GM06990 (cell line): ENCODE measurements at regions not wholly inside any gene's neighbourhood (a gene's known extent, or its start where the extent isn't known, plus 50 kb on each side); places are given as distances from the start of the nearest gene placed in this dataset.

ENCODE experiments used
- DNase-seq: peaks from one replicate; pipeline ENCODE4 v3.0.0-alpha.2; 2011; ENCODE audit not compliant: insufficient read length; ENCODE audit errors: extremely low read depth
- H3K27me3 ChIP-seq: replicated peaks from 2 replicates; pipeline ENCODE4 v1.6.0; 2011; ENCODE audit warnings: low read length; ENCODE audit not compliant: control insufficient read depth, insufficient read depth
- H3K36me3 ChIP-seq: 2 replicates; pipeline ENCODE4 v1.5.1; 2011; ENCODE audit warnings: low read length; ENCODE audit not compliant: control insufficient read depth, insufficient read depth
- H3K4me3 ChIP-seq: replicated peaks from 2 replicates; pipeline ENCODE4 v1.5.1; 2011; ENCODE audit warnings: low read depth, mild to moderate bottlenecking, control low read depth, low read length
- CTCF ChIP-seq: IDR thresholded peaks from 2 replicates; pipeline ENCODE4 v1.5.1; 2011; ENCODE audit warnings: low read length, control low read depth, mild to moderate bottlenecking, inconsistent platforms; ENCODE audit not compliant: insufficient read depth, poor library complexity, severe bottlenecking

GRCh38 chr10:43930243-43930642, 281.6 kb upstream of the ZNF32 start:
- no peak for TF ChIP-seq CTCF
- H3K27me3 ChIP-seq, result no peaks in the 10 kb centered on the region
- no peaks in the 10 kb centered on the region for H3K36me3 ChIP-seq
- no peak for DNase-seq
- H3K4me3 ChIP-seq, result no peak overlapping the region

- H3K27me3 ChIP-seq, result no peaks in the 10 kb centered on the region
- no peak overlapping the region for H3K4me3 ChIP-seq
- H3K36me3 ChIP-seq, result no peaks in the 10 kb centered on the region
- TF ChIP-seq CTCF, result no peak
- DNase-seq, result no peak
Measured at GRCh38 chr10:43929122-43929521, 280.4 kb upstream of the ZNF32 start.

- TF ChIP-seq CTCF, result no peak
- no peak overlapping the region for H3K4me3 ChIP-seq
- no peak for DNase-seq
- no peaks in the 10 kb centered on the region for H3K27me3 ChIP-seq
- H3K36me3 ChIP-seq, result no peaks in the 10 kb centered on the region
Measured at GRCh38 chr10:43928425-43928968, 279.8 kb upstream of the ZNF32 start.

GRCh38 chr10:43926875-43927406, 278.3 kb upstream of the ZNF32 start:
- Histone ChIP-seq H3K36me3 (no peaks in the 10 kb centered on the region), H3K4me3 (no peak overlapping the region), H3K27me3 (no peaks in the 10 kb centered on the region)
- DNase-seq, result no peak
- no peak for TF ChIP-seq CTCF

- TF ChIP-seq CTCF, result no peak
- no peak overlapping the region for H3K4me3 ChIP-seq
- no peaks in the 10 kb centered on the region for H3K27me3 ChIP-seq
- no peak for DNase-seq
- H3K36me3 ChIP-seq, result no peaks in the 10 kb centered on the region
Measured at GRCh38 chr10:43926371-43926770, 277.7 kb upstream of the ZNF32 start.

GRCh38 chr10:43925793-43926192, 277.1 kb upstream of the ZNF32 start:
- no peak overlapping the region for H3K4me3 ChIP-seq
- no peaks in the 10 kb centered on the region for H3K27me3 ChIP-seq
- no peaks in the 10 kb centered on the region for H3K36me3 ChIP-seq
- no peak for TF ChIP-seq CTCF
- no peak for DNase-seq
